Upper lobe of right lung (tissue), 1 donor: ENCODE measurements at regions not wholly inside any gene's neighbourhood (a gene's known extent, or its start where the extent isn't known, plus 50 kb on each side); places are given as distances from the start of the nearest gene placed in this dataset.

Experiments
- ATAC-seq: fragments of 200-7000 bp; cut with Tn5 transposase; one replicate; pipeline ENCODE4 v1.9.1; 2020; ENCODE audit warnings: mild to moderate bottlenecking, moderate library complexity
- DNase-seq: peaks from one replicate; pipeline ENCODE4 v3.0.0-alpha.2; 2020
- H3K27ac ChIP-seq: fragments of 200-600 bp; one replicate; pipeline ENCODE4 v1.8.0; 2022
- H3K27me3 ChIP-seq: fragments of 200-600 bp; one replicate; pipeline ENCODE4 v1.8.0; 2022; ENCODE audit warnings: mild to moderate bottlenecking
- H3K36me3 ChIP-seq: fragments of 200-600 bp; one replicate; pipeline ENCODE4 v1.8.0; 2022
- H3K4me1 ChIP-seq: fragments of 200-600 bp; one replicate; pipeline ENCODE4 v1.8.0; 2022
- H3K4me3 ChIP-seq: fragments of 200-600 bp; one replicate; pipeline ENCODE4 v1.8.0; 2022; ENCODE audit warnings: mild to moderate bottlenecking
- H3K9me3 ChIP-seq: fragments of 200-600 bp; one replicate; pipeline ENCODE4 v1.8.0; 2022
- CTCF ChIP-seq: fragments of 200-600 bp; IDR thresholded peaks from one replicate; pipeline ENCODE4 v1.8.0; 2022; ENCODE audit warnings: antibody characterized with exemption
- intact Hi-C: fragments of 100-400 bp; cut with DNase I; formaldehyde crosslinking; loops from one replicate; pipeline ENCODE4 v1.11.0; 2022
- donor health status: DM: no; HTN: yes; CAD: no; lungs with severe emphysema.

- Histone ChIP-seq H3K9me3 (no peaks in the 10 kb centered on the region), H3K27me3 (no peaks in the 10 kb centered on the region), H3K4me3 (no peak overlapping the region), H3K27ac (no peak overlapping the region), H3K4me1 (no peaks in the 10 kb centered on the region), H3K36me3 (no peaks in the 10 kb centered on the region)
- DNase-seq (no peak), ATAC-seq (no peak)
- no peak for TF ChIP-seq CTCF
- intact Hi-C loops, result no loop called here
Measured at GRCh38 chr4:38581426-38582106, 82.4 kb upstream of the KLF3 start.

GRCh38 chr4:38582445-38582844, 81.6 kb upstream of the KLF3 start:
- H3K27me3 ChIP-seq, result no peaks in the 10 kb centered on the region
- H3K4me1 ChIP-seq, result no peaks in the 10 kb centered on the region
- ATAC-seq (peak; percentile 50), DNase-seq (no peak)
- intact Hi-C loops, result no loop called here
- H3K36me3 ChIP-seq, result no peaks in the 10 kb centered on the region
- no peak overlapping the region for H3K27ac ChIP-seq
- no peaks in the 10 kb centered on the region for H3K9me3 ChIP-seq
- H3K4me3 ChIP-seq, result no peak overlapping the region
- no peak for TF ChIP-seq CTCF

GRCh38 chr4:38582889-38583470, 81.0 kb upstream of the KLF3 start:
- Histone ChIP-seq H3K9me3 (no peaks in the 10 kb centered on the region), H3K36me3 (no peaks in the 10 kb centered on the region), H3K27me3 (no peaks in the 10 kb centered on the region), H3K4me3 (no peak overlapping the region), H3K4me1 (no peaks in the 10 kb centered on the region), H3K27ac (no peak overlapping the region)
- TF ChIP-seq CTCF, result no peak
- intact Hi-C loops, result no loop called here
- ATAC-seq (peak; percentile 38), DNase-seq (no peak)

GRCh38 chr4:38585871-38586270, 78.1 kb upstream of the KLF3 start:
- no peaks in the 10 kb centered on the region for H3K9me3 ChIP-seq
- ATAC-seq, result no peak
- H3K27ac ChIP-seq, result no peak overlapping the region
- intact Hi-C loops, result no loop called here
- no peaks in the 10 kb centered on the region for H3K36me3 ChIP-seq
- no peak for DNase-seq
- TF ChIP-seq CTCF, result no peak
- no peaks in the 10 kb centered on the region for H3K27me3 ChIP-seq
- no peaks in the 10 kb centered on the region for H3K4me1 ChIP-seq
- H3K4me3 ChIP-seq, result no peak overlapping the region

- intact Hi-C loops, result no loop called here
- DNase-seq, result no peak
- no peak overlapping the region for H3K4me3 ChIP-seq
- H3K27me3 ChIP-seq, result no peaks in the 10 kb centered on the region
- H3K9me3 ChIP-seq, result no peaks in the 10 kb centered on the region
- no peak for ATAC-seq
- H3K36me3 ChIP-seq, result no peaks in the 10 kb centered on the region
- no peaks in the 10 kb centered on the region for H3K4me1 ChIP-seq
- no peak overlapping the region for H3K27ac ChIP-seq
- TF ChIP-seq CTCF, result no peak
Measured at GRCh38 chr4:38587106-38587505, 76.9 kb upstream of the KLF3 start.
